Nephron (organoid): ENCODE measurements at regions not wholly inside any gene's neighbourhood (a gene's known extent, or its start where the extent isn't known, plus 50 kb on each side); places are given as distances from the start of the nearest gene placed in this dataset.

Source experiments
- H3K27ac Mint-ChIP-seq, 3 experiments: 2 replicates each; pipeline ENCODE4 v1.8.0; 2020; ENCODE audit warnings: mixed read lengths in 3 of 3, mild to moderate bottlenecking in 2 of 3, moderate library complexity in 1 of 3
- H3K27me3 Mint-ChIP-seq: 2 replicates; pipeline ENCODE4 v1.8.0; 2021; ENCODE audit warnings: low read depth, mild to moderate bottlenecking, moderate library complexity, mixed read lengths
- H3K36me3 Mint-ChIP-seq: 2 replicates; pipeline ENCODE4 v1.8.0; 2020; ENCODE audit warnings: low read depth, mixed read lengths
- H3K4me1 Mint-ChIP-seq: 2 replicates; pipeline ENCODE4 v1.8.0; 2020; ENCODE audit warnings: mixed read lengths
- H3K4me3 Mint-ChIP-seq, 3 experiments: 2 replicates each; pipeline ENCODE4 v1.8.0; 2020; ENCODE audit warnings: mild to moderate bottlenecking in 3 of 3, mixed read lengths in 3 of 3, moderate library complexity in 2 of 3
- H3K9me3 Mint-ChIP-seq: 2 replicates; pipeline ENCODE4 v1.8.0; 2020; ENCODE audit warnings: mixed read lengths
- TF ChIP-seq, protein P1 (sequence below), 3 experiments: fragments of 200-600 bp; sonication (generic); IDR thresholded peaks; one replicate each; pipeline ENCODE4 v1.5.0; 2021; ENCODE audit warnings: antibody characterized with exemption in 3 of 3; ENCODE audit not compliant: unreplicated experiment in 3 of 3

DNA sequence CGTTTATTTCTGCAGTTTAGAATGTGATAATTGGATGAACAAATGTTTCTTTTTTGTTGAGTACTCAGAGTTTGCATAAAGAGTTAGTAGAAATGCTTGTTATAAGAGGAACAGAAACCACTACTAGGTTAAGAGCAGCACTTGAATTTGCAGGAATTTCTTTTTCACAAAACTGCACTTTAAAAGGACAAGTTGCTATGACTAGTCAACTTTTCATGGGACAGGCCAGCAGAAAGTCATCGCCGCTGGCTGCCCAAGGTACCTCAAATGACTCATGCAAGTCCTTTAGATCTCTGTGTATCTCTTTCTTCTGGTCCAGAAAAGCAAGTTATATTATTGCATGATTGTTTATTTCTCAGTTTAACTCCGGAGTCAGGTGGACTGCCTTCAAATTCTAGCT is 97.3 kb upstream of the HMHB1 start:
- Mint-ChIP-seq H3K36me3 (no peaks in the 10 kb centered on the region), H3K27ac (peak overlapping the region in 1 of 3 experiments; percentile 5), H3K27me3 (no peaks in the 10 kb centered on the region), H3K9me3 (no peaks in the 10 kb centered on the region), H3K4me1 (peaks cover 54% of the 10 kb centered on the region), H3K4me3 (no peak overlapping the region)
- TF ChIP-seq, protein P1, sequence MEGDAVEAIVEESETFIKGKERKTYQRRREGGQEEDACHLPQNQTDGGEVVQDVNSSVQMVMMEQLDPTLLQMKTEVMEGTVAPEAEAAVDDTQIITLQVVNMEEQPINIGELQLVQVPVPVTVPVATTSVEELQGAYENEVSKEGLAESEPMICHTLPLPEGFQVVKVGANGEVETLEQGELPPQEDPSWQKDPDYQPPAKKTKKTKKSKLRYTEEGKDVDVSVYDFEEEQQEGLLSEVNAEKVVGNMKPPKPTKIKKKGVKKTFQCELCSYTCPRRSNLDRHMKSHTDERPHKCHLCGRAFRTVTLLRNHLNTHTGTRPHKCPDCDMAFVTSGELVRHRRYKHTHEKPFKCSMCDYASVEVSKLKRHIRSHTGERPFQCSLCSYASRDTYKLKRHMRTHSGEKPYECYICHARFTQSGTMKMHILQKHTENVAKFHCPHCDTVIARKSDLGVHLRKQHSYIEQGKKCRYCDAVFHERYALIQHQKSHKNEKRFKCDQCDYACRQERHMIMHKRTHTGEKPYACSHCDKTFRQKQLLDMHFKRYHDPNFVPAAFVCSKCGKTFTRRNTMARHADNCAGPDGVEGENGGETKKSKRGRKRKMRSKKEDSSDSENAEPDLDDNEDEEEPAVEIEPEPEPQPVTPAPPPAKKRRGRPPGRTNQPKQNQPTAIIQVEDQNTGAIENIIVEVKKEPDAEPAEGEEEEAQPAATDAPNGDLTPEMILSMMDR (IDR thresholded peaks at IDR 0.05; ENCODE audit: unreplicated experiment in 3 of 3): no peak

DNA sequence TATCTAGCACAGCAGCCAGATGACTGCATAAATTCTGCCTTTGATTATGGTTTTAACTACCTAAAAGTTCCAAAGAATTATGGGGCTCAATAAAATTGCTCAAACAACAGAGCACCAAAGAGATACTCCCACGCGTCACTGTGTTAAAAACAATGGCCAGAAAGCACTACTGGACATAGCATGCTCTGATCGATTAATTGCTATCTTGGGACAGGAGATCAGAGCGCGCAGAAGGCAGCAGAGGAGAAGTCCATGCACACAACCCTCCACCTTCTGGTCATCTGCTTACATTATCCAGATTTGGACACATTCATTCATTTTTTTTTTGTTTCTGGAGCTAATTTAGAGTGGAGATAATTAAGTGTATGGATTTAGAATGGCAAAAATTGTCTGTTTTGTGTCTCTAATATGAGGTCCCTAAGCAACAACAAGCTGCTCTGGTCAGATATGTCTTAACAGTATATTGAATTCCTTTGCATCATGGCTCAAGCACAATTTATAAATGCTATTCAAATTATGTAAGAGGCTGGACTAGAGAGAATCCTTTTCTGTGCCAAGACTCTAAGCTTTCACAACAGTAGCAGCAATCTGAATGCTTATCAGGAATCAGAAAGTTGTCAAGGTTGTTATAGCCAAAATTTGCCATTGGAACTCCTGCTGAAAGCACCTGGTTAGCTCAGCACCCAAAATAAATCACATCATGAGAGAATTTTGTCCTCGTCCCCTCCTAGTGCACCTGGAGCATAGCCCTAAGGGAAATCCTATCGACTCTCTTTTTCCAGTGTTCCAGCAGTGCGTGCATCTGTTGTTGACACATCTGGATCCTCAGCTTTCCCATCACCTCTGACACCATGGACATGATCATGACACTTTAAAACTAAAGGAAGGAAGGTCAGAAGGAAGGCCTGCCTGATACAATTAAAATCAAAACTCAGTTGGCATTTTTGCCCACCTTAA is 98.6 kb upstream of the HMHB1 start:
- TF ChIP-seq, protein P1 (IDR thresholded peaks at IDR 0.05; ENCODE audit: unreplicated experiment in 3 of 3): no peak
- no peak overlapping the region for H3K4me3 Mint-ChIP-seq

GRCh38 chr5:143708672-143709071 is 103.3 kb upstream of the HMHB1 start:
- TF ChIP-seq, protein P1 (IDR thresholded peaks at IDR 0.05; ENCODE audit: unreplicated experiment in 3 of 3): no peak
- peaks cover 24% of the 10 kb centered on the region for H3K4me1 Mint-ChIP-seq
- no peak overlapping the region for H3K4me3 Mint-ChIP-seq
- H3K27me3 Mint-ChIP-seq: no peaks in the 10 kb centered on the region
- H3K27ac Mint-ChIP-seq: peak overlapping the region in 1 of 3 experiments; percentile 33
- H3K36me3 Mint-ChIP-seq: no peaks in the 10 kb centered on the region
- H3K9me3 Mint-ChIP-seq: no peaks in the 10 kb centered on the region

More for the DNA sequence above, 98.6 kb upstream of the HMHB1 start:
- Mint-ChIP-seq H3K27me3 (no peaks in the 10 kb centered on the region), H3K4me1 (peaks cover 54% of the 10 kb centered on the region), H3K27ac (peak overlapping the region in 2 of 3 experiments; percentile 6 to 28), H3K36me3 (no peaks in the 10 kb centered on the region), H3K9me3 (no peaks in the 10 kb centered on the region)

DNA sequence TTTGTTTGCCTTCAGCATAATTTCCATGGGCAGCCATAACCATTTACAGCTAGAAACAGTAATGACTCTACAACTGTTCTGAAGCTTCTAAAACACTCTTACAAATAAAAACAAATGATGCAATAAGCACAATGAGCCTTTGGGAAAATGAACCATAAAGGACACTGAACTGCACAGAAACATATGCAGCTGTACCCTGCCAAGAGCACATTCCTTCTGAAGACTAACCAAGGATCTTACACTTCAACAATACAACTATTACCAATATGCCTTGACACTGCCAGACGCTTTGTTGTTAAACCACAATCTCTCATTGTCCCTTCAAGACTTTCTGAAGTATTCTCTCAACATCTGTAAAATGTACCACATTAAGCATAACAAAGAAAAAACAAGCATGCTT is 104.2 kb upstream of the HMHB1 start:
- H3K4me1 Mint-ChIP-seq: peaks cover 15% of the 10 kb centered on the region
- no peak overlapping the region for H3K4me3 Mint-ChIP-seq
- TF ChIP-seq, protein P1 (IDR thresholded peaks at IDR 0.05; ENCODE audit: unreplicated experiment in 3 of 3): no peak

DNA sequence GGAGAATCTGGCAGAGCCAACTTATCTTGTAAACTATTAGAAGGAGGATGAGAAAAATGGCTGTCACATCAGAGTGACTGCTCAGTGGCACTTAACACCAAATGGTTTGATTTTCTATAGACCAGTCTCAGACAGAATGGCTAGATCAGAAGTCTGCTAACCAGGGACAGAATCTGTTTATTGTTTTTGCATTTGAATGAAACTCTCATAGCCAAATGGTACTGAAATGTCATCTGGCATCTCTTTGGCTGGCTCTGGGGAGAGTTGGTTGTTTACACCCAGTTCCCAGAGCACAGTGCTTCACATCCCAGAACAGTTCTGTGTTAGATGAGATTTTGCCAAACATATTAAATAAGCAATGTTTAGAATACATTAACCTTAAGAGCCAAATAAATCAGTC is 106.6 kb upstream of the HMHB1 start:
- TF ChIP-seq, protein P1 (IDR thresholded peaks at IDR 0.05; ENCODE audit: unreplicated experiment in 3 of 3): no peak
- H3K27me3 Mint-ChIP-seq: no peaks in the 10 kb centered on the region
- H3K4me1 Mint-ChIP-seq: peaks cover 9% of the 10 kb centered on the region
- no peaks in the 10 kb centered on the region for H3K9me3 Mint-ChIP-seq
- H3K4me3 Mint-ChIP-seq: no peak overlapping the region
- no peaks in the 10 kb centered on the region for H3K36me3 Mint-ChIP-seq
- no peak overlapping the region for H3K27ac Mint-ChIP-seq

More for the DNA sequence above, 104.2 kb upstream of the HMHB1 start:
- Mint-ChIP-seq H3K27me3 (no peaks in the 10 kb centered on the region), H3K36me3 (no peaks in the 10 kb centered on the region), H3K27ac (no peak overlapping the region), H3K9me3 (no peaks in the 10 kb centered on the region)
